ENCODE measurements at regions not wholly inside any gene's neighbourhood (a gene's known extent, or its start where the extent isn't known, plus 50 kb on each side); places are given as distances from the start of the nearest gene placed in this dataset.

DNA sequence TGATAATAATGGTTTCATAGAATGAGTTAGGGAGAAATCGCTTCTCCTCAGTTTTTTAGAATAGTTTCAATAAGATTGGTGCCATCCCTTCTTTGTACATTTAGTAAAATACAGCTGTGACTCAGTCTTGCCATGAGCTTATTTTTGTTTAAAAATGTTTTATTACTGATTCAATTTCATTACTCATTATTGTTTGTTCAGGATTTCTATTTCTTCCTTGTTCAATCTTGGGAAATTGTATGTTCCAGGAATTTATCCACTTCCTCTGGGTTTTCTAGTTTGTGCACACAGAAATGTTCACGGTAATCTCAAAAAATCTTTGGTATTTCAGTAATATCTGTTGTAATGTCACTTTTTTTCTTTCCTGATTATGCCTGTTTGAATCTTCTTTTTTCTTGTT is 371.5 kb upstream of the SETBP1 start:
- Histone ChIP-seq H3K79me2 (ENCODE audit: insufficient read depth, low read length) (no peaks in the 10 kb centered on the region), H4K20me1 (ENCODE audit: low read depth, low read length) (no peaks in the 10 kb centered on the region), H3F3A (ENCODE audit: insufficient read depth) (no peaks in the 10 kb centered on the region), H3K27me3 (ENCODE audit: low read length) (no peaks in the 10 kb centered on the region), H2AFZ (ENCODE audit: low read depth, low read length, severe bottlenecking) (no peak overlapping the region), H3K9me3 (ENCODE audit: insufficient read depth, low read length) (no peaks in the 10 kb centered on the region), H3K27ac (ENCODE audit: low read depth, low read length) (no peak overlapping the region), H3K9me2 (replicated peaks; ENCODE audit: insufficient read depth, low read length) (no peaks in the 10 kb centered on the region), H3K9ac (ENCODE audit: low read length) (no peak overlapping the region), H3K4me2 (ENCODE audit: low read depth, low read length, poor library complexity, severe bottlenecking) (no peak overlapping the region), H3K36me3 (ENCODE audit: low read length) (no peaks in the 10 kb centered on the region), H3K4me3 (ENCODE audit: insufficient read depth, low read length, poor library complexity, severe bottlenecking) (no peak overlapping the region)
- TF ChIP-seq, protein P1, sequence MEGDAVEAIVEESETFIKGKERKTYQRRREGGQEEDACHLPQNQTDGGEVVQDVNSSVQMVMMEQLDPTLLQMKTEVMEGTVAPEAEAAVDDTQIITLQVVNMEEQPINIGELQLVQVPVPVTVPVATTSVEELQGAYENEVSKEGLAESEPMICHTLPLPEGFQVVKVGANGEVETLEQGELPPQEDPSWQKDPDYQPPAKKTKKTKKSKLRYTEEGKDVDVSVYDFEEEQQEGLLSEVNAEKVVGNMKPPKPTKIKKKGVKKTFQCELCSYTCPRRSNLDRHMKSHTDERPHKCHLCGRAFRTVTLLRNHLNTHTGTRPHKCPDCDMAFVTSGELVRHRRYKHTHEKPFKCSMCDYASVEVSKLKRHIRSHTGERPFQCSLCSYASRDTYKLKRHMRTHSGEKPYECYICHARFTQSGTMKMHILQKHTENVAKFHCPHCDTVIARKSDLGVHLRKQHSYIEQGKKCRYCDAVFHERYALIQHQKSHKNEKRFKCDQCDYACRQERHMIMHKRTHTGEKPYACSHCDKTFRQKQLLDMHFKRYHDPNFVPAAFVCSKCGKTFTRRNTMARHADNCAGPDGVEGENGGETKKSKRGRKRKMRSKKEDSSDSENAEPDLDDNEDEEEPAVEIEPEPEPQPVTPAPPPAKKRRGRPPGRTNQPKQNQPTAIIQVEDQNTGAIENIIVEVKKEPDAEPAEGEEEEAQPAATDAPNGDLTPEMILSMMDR (IDR thresholded peaks at IDR 0.05; ENCODE audit: insufficient read depth, low read length, poor library complexity, severe bottlenecking) = no peak
- TF ChIP-seq EZH2phosphoT487 (conservative IDR thresholded peaks at IDR 0.05; ENCODE audit: low read length) = no peak

DNA sequence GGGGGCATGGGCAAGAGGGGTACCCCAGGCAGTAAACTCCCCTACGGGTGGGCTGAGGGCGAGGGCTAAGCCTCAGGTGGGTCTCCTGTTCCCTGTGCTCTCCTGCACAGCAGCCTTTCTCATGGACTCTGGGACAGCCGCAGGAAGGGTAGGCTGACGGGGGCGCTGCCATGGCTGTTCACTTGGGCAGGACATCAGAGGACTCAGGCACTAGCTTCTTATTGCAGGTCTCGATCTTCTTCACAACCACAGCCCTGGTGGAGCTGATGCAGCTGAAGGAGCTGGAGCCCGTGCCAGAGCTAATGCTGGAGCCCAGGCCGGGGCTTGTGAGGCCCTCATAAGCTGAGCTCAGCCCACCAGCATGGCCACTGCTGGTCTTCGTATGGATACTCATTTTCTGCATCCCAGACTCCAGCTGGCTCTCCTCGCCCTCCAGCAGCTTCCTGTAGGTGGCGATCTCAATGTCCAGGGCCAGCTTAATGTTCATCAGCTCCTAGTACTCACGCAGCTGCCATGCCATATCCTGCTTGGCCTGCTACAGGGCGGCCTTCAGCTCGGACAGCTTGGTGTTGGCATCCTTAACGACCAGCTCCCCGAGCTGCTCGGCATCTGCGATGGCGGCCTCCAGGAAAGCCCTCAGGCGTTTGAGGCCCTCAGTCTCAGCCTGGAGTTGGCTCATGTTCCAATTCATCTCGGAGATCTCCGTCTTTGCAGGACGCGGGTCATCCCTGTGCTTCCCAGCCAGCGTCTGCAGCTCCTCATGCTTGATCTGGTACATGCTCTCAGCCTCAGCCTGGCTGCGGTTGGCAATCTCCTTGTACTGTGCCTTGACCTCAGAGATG is 359.8 kb upstream of the SETBP1 start:
- no peaks in the 10 kb centered on the region for H3K36me3 ChIP-seq (ENCODE audit: low read length)
- H4K20me1 ChIP-seq (ENCODE audit: low read depth, low read length) = no peaks in the 10 kb centered on the region
- no peak overlapping the region for H2AFZ ChIP-seq (ENCODE audit: low read depth, low read length, severe bottlenecking)
- H3K79me2 ChIP-seq (ENCODE audit: insufficient read depth, low read length) = no peaks in the 10 kb centered on the region
- no peak overlapping the region for H3K9ac ChIP-seq (ENCODE audit: low read length)
- no peaks in the 10 kb centered on the region for H3F3A ChIP-seq (ENCODE audit: insufficient read depth)
- no peak overlapping the region for H3K4me3 ChIP-seq (ENCODE audit: insufficient read depth, low read length, poor library complexity, severe bottlenecking)
- H3K27ac ChIP-seq (ENCODE audit: low read depth, low read length) = no peak overlapping the region
- H3K4me2 ChIP-seq (ENCODE audit: low read depth, low read length, poor library complexity, severe bottlenecking) = no peak overlapping the region
- TF ChIP-seq EZH2phosphoT487 (conservative IDR thresholded peaks at IDR 0.05; ENCODE audit: low read length) = no peak
- TF ChIP-seq, protein P1 (IDR thresholded peaks at IDR 0.05; ENCODE audit: insufficient read depth, low read length, poor library complexity, severe bottlenecking) = no peak
- H3K9me3 ChIP-seq (ENCODE audit: insufficient read depth, low read length) = no peaks in the 10 kb centered on the region
- no peaks in the 10 kb centered on the region for H3K9me2 ChIP-seq (replicated peaks; ENCODE audit: insufficient read depth, low read length)
- H3K27me3 ChIP-seq (ENCODE audit: low read length) = no peaks in the 10 kb centered on the region

DNA sequence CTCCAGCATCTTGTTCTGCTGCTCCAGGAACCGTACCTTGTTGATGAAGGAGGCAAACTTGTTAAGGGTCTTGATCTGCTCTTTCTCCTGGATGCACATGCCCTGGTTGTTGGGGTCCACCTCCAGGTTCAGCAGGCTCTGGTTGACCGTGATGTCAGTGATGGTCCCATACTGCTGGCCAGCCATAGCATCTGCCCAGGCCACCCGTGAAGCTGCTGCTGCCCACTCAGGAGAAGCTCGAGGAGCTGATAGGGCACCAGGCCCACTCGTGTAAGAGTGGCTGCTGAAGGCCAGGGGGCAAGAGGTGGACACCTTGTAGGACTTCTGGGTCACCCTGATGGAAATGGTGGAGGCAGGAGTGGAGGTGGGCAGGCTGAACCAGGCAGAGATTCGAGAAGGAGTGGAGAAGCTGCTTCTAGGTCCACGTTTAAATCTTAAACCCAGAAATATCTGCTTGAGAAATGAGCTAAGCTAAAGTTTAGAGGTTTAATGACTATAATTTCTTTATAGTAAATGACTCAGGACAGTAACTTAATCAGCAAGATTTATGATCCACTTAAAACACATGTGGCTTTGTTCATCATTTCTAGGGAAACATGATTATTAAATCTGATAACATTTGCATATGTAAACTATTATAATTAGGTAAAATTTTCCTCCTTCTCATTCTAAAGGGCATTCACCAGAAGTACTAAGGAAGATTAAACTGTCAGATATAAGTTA is 358.7 kb upstream of the SETBP1 start:
- H3K27ac ChIP-seq (ENCODE audit: low read depth, low read length) = no peak overlapping the region
- no peaks in the 10 kb centered on the region for H3K9me2 ChIP-seq (replicated peaks; ENCODE audit: insufficient read depth, low read length)
- no peak overlapping the region for H3K4me2 ChIP-seq (ENCODE audit: low read depth, low read length, poor library complexity, severe bottlenecking)
- H3K36me3 ChIP-seq (ENCODE audit: low read length) = no peaks in the 10 kb centered on the region
- H3K9me3 ChIP-seq (ENCODE audit: insufficient read depth, low read length) = no peaks in the 10 kb centered on the region
- H3K9ac ChIP-seq (ENCODE audit: low read length) = no peak overlapping the region
- H3K27me3 ChIP-seq (ENCODE audit: low read length) = no peaks in the 10 kb centered on the region
- TF ChIP-seq, protein P1 (IDR thresholded peaks at IDR 0.05; ENCODE audit: insufficient read depth, low read length, poor library complexity, severe bottlenecking) = no peak
- no peak for TF ChIP-seq EZH2phosphoT487 (conservative IDR thresholded peaks at IDR 0.05; ENCODE audit: low read length)
- no peaks in the 10 kb centered on the region for H3F3A ChIP-seq (ENCODE audit: insufficient read depth)
- H4K20me1 ChIP-seq (ENCODE audit: low read depth, low read length) = no peaks in the 10 kb centered on the region
- no peak overlapping the region for H2AFZ ChIP-seq (ENCODE audit: low read depth, low read length, severe bottlenecking)
- no peaks in the 10 kb centered on the region for H3K79me2 ChIP-seq (ENCODE audit: insufficient read depth, low read length)
- H3K4me3 ChIP-seq (ENCODE audit: insufficient read depth, low read length, poor library complexity, severe bottlenecking) = no peak overlapping the region

Data from SU-DHL-6 (cell line).